ENCODE measurements at regions not wholly inside any gene's neighbourhood (a gene's known extent, or its start where the extent isn't known, plus 50 kb on each side); places are given as distances from the start of the nearest gene placed in this dataset.
"Not testable (repeated sequence)": the region's sequence is repeated elsewhere in the genome, so short reads cannot be mapped to it uniquely, and the experiment has no call there.

DNA sequence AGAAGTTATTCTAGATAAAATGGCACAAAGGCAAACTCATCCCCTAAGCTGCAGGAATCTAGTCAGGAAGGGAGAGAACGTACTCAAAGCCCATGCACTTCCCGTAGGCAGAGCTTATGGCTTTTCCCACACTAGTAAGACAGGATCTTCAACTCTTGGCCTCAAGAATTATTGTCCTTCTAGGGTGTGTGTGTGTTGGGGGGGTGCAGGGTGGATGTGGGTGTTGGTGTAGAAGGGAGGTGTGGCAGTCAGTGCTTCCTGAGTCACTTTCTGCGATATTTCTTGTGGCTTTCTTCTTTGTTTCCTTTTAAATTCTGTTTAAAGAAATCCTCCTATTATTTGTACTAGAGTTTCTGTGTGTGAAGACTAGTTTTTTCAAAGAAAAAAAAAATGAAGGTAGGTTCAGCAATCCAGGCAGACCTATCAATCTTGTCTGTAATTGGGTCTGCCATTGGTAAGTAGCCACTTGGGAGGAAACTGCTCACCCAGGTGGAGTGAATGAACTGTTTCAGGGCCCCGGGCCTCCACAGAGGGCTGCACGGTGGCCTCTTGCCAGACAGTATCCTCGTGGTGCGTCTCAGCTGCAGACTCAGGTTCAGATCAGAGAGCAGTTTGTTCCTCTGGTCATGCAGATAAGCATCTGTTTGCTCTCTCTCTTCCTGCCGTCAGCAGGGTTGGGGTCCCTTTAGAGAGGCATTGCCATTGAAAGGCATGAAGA is 131.9 kb downstream of the NPR3 start:
- no peak for DNase-seq

DNA sequence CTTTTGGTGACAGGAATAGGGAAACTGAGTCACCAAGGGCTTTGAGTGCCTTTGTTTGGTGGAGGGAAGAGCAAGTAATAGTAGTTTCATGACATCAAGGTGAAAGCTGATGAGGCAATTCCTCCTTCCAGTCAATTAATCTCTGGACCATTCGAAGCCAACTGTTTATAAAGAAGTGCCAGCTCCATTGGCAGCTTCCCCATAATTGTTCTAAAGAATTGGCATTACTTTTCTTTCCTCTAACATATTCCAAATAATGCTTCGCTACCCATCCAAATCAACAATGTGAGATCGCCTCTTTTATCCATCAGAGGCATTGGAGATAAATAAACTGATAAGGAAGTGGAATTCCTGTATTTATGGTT is 132.4 kb downstream of the NPR3 start:
- no peak for DNase-seq

DNA sequence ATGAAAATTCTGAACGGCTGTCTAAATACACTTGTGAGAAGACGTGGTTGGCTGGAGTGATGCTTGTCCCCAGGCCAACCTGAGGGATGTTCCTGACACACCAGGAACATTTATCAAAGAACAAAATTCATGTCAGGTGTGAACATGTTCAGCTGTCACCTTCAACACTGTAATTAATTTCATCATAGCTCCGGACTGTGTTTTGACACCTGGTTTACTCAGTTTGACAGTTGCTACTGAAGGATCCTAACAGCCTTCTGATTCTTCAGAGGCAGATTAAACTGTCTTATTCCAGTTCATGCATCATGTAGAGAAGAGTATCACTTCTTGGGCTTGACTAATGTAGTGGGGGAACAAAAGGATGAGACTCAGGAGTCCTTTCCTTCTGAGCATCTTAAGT is 134.1 kb downstream of the NPR3 start:
- no peak for DNase-seq

DNA sequence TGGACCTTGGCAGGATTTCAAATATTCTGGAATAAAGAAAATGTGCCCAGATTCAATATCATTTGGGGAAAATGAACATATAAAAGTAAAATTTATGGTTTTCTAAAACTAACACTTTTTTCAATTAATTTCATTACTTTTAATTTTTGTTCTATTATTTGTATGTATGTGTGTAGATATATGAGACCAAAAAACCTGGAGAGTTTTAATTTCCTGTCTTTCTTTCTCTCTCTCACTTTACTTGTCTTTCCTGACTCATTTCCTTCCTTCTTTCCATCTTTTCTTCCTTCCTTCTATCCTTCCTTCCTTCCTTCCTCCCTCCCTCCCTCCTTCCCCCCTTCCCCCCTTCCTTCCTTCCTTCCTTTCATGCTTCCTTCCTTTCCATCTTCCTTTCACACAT is 137.0 kb downstream of the NPR3 start:
- no peak for DNase-seq

DNA sequence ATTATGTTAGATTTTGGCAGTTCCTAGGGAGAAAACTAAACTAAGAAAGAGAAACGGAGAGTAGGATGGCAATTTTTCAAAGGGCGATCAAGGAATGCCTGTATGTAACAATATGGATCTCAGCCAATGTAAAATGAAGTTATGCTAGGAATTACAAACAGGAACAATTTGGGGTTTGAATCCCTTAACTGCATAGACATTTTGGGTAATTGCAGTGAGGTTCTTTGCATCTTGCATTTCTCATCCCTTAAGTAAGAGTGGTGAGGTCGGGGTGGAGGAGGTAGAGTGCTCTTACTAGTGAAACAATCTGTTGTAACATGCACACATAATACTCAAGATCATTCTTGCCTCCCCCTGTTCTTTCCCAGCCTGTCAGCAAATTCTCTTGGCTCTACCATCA is 137.6 kb downstream of the NPR3 start:
- DNase-seq, result no peak

DNA sequence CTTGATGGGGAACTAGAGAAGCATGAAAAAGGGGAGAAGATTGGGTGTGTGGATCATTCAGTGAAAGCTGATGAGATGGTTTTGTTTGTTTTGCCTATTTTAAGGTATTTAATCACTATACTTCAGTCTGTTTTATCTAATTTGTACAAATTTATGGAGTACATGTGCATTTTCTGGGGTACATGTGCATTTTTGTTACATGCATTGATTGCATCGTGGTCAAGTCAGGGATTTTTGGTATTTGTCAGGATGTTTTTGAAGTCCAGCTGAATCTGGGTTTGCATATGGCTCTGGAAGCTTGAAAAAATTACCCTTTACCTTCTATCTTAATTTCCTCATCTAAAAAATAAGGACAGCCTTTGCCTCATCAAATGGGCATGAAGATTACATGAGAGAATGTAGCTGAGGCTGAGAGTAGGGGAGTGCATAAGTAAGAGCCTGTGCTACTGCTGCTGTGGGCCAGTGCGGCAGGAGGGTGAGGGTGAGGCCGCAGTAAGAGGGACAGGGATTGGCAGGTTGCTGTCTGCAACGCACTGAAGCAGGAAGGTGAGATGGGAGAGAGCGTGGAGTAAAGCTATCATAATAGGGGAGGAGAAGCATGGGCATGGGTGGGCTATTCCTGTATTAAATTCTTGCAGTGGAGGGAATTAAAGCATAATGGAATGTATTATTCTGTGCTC is 139.8 kb downstream of the NPR3 start:
- no peak for DNase-seq

DNA sequence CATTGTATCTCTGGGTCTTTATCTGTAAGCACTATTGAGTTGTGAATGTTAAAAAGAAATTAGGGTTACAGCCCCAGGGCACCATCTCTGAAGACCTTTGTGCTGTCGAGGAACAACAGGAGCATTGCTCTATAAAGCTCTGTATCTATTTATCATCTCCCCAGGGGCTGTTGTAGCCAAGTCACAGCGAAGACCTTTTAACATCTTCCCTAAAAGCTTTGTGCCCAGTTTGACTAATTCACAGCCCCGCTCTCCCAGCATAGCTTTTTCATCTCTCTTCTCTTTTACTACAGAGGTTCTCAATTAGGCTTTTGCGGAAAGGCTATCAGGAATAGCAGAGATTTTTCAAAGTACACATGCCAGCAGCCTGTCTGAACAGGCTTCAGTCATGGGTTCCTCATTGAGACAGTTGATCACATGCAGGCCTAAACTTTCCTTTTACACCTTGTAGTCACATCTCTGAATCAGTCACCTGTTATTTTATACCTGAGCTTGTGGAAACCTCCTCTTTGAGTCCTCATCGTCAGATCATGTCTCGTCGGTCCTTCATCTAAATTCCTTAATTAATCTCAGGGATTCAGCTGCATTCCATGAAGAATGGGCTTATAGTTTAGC is 140.5 kb downstream of the NPR3 start:
- no peak for DNase-seq

DNA sequence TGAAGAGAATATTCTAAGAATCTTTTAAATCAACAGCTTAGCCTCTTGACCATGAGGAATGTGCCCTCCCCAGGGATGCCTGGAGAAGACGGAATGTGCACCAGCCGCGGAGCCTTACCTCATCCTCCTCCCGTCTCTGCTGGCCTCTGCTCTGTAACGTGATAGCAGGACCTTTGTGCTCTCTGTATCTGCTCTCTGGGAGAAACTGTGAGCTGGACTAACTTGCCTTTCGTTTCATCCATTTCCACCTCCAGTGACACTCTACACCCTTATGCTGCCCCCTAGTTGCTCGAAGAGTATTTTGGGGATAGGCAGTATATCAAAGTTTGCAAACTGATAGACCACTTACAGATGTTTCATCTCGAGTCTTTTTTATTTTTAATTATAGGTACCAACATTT is 141.4 kb downstream of the NPR3 start:
- DNase-seq, result peak; percentile 70

DNA sequence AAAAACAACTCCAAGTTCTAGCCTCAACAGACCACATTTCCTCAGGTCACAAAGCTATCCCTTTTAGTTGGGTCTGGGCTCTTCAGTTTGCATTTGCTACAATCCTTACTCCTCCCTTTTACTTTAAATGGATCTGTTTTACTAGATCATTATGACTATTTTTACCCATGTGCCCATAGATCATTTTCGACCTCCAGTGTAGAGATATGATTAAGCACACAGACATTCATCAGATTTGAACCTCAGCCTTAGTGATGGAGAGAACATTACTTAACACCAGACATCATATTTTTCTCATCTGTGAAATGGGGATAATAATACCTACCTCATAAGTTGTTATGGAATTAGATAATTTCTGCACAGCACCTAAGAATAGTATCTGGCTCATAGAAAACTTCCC is 141.9 kb downstream of the NPR3 start:
- DNase-seq, result no peak

DNA sequence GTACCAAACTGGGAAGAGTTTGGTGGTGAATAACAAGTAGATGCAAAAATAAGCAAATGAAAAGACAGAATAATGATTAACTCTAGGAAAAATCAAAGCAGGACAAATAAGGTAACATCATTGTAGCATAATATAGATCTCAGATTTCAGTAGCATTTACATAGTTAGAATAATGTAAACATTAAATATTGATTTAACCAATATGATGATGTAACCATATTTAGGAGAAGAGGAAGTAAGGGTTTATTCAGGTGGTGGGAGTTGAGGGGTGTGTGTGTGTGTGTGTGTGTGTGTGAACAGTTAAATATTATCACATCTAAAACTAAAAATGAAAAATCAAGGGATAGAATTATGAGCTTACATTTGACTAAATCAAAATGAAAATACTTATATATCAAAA is 143.4 kb downstream of the NPR3 start:
- no peak for DNase-seq

DNA sequence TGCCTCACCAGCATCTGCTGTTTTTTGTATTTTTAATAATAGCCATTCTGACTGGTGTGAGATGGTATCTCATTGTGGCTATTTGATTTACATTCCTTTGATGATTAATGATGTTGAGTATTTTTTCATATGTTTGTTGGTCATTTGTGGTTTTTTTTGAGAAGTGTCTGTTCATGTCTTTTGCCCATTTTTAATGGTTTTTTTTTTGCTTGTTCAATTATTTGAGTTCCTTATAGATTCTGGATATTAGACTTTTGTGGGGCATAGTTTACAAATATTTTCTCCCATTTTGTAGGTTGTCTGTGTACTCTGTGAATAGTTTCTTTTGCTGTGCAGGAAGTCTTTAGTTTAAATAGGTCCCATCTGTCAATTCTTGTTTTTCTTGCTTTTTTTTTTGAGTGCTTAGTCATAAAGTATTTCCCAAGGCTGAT is 148.1 kb downstream of the NPR3 start:
- DNase-seq, result no peak

DNA sequence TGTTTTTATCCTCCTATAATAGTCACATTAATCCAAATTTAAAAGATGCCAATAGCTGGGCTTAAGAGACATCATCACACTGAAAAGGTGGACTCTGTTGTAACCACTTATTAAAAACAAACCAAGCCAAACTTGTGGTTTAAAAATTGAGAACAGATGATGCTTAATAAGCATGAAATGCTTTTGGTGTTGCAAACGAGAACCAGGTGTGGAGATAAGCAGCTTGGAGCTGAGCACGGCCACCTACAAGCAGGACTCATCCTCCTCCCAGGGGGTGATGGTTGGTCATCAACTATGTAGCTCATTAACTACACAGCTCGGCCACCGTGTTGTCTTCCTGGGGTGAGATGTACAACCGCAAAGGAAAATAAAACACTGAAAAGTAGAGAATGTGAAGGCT is 154.4 kb downstream of the NPR3 start:
- no peak for DNase-seq

DNA sequence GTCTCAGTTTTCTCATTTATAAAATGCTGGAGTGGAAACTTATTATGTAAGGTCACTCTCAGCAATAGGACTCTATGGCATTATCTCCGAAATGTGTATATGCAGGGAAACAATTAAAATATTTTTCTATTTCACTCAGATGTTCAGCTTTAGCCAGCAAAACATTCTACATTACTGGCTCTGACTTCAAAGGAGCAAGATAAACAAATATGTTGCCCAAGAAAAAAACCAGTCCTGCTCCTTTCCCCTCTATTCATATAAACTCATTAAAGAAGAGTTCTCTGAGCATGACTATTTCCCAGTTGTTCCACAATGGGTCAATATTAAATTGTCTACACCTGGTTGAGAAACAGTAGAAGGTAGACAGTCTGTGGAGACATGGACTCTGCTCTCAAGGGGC is 155.0 kb downstream of the NPR3 start:
- no peak for DNase-seq

DNA sequence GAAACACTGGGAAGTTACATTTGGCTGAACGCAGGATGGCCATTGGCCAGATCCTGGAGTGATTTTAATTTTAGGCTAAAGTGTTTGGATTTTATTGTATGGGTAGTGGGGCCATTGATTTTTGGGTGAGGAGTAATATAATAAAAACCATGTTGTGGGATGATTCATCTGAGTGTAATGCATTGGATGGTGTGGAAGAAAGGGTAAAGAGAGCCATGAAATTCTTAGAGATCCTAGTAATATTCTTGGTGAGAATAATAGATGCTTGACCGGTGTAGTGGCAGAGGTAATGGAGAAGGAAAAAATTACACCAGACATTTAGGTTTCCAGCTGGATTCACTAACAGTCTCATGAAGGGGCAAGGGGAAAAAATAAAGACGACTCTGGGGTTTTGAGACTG is 158.1 kb downstream of the NPR3 start:
- peak; percentile 13 for DNase-seq

DNA sequence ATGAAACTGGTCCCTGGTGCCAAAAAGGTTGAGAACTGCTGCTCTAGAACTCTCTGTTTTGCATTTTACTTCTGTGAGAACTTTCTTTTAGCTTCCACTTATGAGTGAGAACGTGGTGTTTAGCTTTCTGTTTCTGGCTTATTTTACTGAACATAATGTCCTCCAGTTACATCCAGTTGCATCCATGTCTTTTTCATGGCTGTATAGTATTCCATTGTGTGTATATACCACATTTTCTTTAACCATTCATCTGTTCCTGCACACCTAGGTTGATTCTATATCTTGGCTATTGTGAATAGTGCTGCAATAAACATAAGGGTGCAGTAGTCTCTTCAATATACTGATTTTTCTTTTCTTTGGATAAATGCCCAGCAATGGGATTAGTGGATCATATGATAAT is 165.7 kb downstream of the NPR3 start:
- no peak for DNase-seq

DNA sequence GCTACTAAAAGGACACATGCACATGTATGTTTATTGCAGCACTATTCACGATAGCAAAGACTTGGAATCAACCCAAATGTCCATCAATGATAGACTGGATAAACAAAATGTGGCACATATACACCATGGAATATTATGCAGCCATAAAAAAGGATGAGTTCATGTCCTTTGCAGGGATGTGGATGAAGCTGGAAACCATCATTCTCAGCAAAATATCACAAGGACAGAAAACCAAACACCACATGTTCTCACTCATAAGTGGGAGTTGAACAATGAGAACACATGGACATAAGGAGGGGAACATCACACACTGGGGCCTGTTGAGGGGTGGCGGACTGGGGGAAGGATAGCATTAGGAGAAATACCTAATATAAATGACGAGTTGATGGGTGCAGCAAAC is 168.2 kb downstream of the NPR3 start:
- DNase-seq, result not testable (repeated sequence)

DNA sequence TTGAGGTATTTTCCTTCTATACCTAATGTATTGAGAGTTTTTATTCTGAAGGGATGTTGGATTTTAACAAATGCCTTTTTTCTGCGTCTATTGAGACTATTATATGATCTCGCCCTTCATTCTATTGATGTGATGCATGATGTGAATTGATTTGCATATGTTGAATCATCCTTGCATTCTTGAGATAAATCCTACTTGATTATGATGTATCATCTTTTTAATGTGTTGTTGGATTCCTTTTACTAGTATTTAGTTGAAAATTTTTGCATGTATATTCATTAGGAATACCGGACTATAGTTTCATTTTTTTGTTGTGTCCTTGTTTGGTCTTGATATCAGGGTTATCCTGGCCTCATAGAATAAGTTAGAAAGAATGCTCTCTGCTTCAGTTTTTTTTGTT is 169.7 kb downstream of the NPR3 start:
- DNase-seq, result peak; percentile 1

DNA sequence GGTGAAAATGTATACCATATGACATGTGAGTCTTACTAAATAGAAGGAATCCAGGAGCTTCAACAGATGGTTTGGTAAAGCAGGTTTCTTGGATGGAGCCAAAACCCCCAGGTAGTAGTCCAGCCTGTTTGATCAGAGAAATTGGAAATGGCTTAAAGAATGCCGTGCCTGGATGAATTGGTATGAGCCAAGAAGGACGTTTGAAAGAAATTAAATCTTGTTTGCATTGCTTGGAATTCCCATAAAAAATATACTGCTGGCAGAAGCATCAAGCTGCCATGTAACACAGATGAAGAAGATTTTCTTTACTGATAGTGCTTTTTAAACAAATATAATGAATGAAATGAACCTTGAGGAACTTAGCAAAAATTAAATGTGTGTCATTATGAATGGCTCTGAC is 176.3 kb downstream of the NPR3 start:
- no peak for DNase-seq

DNA sequence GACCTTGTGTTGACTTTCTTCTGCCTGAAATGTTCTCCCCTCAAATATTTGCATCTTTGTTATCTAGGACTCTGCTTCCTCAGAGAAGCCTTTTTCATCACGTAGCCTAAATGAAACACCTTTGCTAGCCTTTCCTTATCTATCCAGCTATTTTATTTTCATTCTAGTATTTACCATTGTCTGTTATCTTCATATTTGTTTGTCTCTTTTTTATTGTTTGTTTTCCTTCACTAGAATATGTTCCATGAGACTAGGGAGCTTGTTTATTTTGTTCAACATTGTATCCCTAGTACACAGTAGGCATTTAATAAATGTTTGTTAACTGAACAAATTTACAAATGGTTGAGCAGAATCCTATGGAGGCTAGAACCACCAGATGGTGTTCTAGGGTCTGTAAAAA is 178.0 kb downstream of the NPR3 start:
- no peak for DNase-seq

DNA sequence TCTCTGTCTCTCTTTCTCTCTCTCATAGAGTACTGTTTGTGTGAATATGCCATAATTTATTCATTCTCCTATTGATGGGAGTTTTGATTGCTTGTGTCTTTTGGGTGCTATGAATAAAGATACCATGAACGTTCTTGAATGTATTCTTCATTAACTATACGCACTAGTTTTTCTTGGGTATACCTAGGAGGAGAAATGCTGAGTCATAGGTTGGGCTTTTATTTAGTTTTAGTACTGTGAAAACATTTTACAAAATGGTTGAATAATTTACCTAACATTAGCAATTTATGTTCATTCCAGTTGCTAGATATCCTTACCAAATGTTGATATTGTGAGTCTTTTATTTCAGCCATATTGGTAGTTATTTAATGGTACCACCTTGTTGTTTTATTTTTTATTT is 192.5 kb downstream of the NPR3 start:
- no peak for DNase-seq

DNA sequence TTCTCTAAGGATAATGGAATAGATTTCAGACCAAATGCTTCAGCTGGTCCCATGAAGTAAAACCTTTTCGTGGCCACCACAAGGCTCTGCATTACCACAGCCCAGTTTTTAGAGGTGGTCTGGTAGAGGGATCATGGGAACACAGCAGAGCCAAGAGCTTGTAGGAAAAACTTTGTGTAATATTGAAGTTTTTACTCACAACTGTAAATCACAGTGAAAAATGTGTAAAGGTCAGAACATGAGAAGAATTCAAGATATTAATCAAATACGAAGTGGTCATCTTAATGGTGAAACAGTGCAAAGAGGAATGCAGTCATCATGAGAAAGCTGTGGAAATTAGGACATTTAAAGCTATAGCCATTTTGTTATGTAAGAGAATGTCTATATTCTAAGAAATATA is 197.5 kb downstream of the NPR3 start:
- DNase-seq, result no peak

DNA sequence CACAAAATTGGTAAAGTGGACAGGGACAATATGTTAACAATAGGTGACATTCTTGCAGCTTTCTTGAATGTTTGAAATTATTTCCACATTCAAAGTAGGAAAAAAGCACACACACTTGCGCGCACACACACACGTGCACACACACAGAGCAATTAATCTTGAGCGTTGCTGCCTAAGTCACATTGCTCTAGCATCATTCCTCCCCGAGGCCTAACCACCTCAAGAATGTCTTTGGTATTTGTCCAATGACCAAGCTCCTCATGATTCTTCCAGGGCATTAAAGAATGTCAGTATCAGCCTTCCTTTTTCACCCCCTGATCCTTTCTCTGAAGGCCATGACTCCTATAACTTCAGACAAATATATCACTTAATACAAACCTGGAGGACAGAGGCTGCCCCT is 198.1 kb downstream of the NPR3 start:
- no peak for DNase-seq

DNA sequence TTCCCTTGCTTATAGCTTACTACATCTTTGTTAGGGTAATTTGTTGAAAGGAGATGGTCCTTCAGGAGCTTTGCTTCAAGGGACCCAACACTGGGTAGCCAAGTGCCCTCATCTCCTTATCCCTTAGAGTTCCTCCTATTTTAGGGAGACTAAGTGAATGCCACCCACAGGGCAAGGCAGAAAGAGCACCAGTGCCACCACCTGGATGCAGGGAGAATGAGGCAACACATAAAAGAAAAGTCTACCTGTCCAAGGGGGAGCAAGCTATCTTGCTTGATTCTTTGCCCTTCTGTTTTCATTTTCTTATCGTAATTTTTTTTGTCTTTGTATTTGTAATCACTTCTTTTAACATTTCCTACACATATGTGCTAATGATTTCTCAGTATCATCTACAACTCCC is 205.5 kb downstream of the NPR3 start:
- peak; percentile 12 for DNase-seq

DNA sequence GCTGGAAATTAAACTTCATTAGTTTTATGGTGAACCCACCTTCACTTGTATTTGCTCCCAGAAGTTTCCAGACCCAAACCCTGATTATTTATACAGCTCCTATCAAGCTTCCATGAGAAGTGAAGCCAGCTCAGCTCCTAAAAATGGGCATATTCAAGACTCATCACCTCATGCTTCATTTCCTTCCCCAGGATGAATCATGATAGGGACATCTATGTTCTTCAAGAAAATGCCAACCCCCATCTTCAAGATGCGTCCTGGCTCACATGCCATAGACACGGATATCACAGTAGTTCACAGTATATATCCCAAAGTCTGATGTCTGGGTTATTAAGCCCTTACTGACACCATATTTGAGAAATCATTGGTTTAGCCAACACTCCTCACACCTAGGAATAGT is 217.6 kb downstream of the NPR3 start:
- DNase-seq, result no peak

DNA sequence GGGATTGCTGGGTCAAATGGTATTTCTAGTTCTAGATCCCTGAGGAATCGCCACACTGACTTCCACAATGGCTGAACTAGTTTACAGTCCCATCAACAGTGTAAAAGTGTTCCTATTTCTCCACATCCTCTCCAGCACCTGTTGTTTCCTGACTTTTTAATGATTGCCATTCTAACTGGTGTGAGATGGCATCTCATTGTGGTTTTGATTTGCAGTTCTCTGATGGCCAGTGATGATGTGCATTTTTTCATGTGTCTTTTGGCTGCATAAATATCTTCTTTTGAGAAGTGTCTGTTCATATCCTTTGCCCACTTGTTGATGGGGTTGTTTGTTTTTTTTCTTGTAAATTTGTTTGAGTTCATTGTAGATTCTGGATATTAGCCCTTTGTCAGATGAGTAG is 220.3 kb downstream of the NPR3 start:
- not testable (repeated sequence) for DNase-seq

Data from amniotic stem cell (primary cell).